HG03520 (cell line): ENCODE measurements at regions not wholly inside any gene's neighbourhood (a gene's known extent, or its start where the extent isn't known, plus 50 kb on each side); places are given as distances from the start of the nearest gene placed in this dataset.
A peak's percentile ranks its signal among the peaks of the same experiment; 100 is the strongest.
"Not testable (repeated sequence)": the region's sequence is repeated elsewhere in the genome, so short reads cannot be mapped to it uniquely, and the experiment has no call there.

Experiments used
- ATAC-seq: cut with Tn5 transposase; IDR thresholded peaks from one replicate; pipeline ENCODE4 v1.9.1; 2021; ENCODE audit warnings: mild to moderate bottlenecking, moderate library complexity; ENCODE audit not compliant: unreplicated experiment

GRCh38 chr3:159879598-159879997 lies 109.0 kb upstream of the IL12A start:
- ATAC-seq = no peak

- no peak for ATAC-seq
Observed at GRCh38 chr3:159881208-159881607, 107.4 kb upstream of the IL12A start.

- ATAC-seq = no peak
Observed at GRCh38 chr3:159881828-159882309, 106.8 kb upstream of the IL12A start.

GRCh38 chr3:159882367-159882766 lies 106.3 kb upstream of the IL12A start:
- ATAC-seq = no peak

GRCh38 chr3:159882790-159883779 lies 105.5 kb upstream of the IL12A start:
- ATAC-seq = no peak

GRCh38 chr3:159884661-159885402 lies 103.8 kb upstream of the IL12A start:
- no peak for ATAC-seq

- ATAC-seq = peak; percentile 73
Observed at GRCh38 chr3:159886050-159886449, 102.6 kb upstream of the IL12A start.

GRCh38 chr3:159886530-159886929 lies 102.1 kb upstream of the IL12A start:
- not testable (repeated sequence) for ATAC-seq

GRCh38 chr3:159887168-159887567 lies 101.5 kb upstream of the IL12A start:
- no peak for ATAC-seq

- no peak for ATAC-seq
Observed at GRCh38 chr3:159887911-159888310, 100.7 kb upstream of the IL12A start.

- ATAC-seq = no peak
Observed at GRCh38 chr3:159892171-159892795, 96.4 kb upstream of the IL12A start.

- no peak for ATAC-seq
Observed at GRCh38 chr3:159892801-159893200, 95.8 kb upstream of the IL12A start.

- ATAC-seq = no peak
Observed at GRCh38 chr3:159894386-159894785, 94.2 kb upstream of the IL12A start.

GRCh38 chr3:159895430-159895829 lies 93.2 kb upstream of the IL12A start:
- no peak for ATAC-seq

- ATAC-seq = no peak
Observed at GRCh38 chr3:159896543-159896942, 92.1 kb upstream of the IL12A start.

- ATAC-seq = no peak
Observed at GRCh38 chr3:159897331-159898075, 91.1 kb upstream of the IL12A start.

- no peak for ATAC-seq
Observed at GRCh38 chr3:159898147-159898546, 90.5 kb upstream of the IL12A start.

GRCh38 chr3:159899166-159899565 lies 89.5 kb upstream of the IL12A start:
- no peak for ATAC-seq

GRCh38 chr3:159902546-159903314 lies 85.9 kb upstream of the IL12A start:
- ATAC-seq = peak; percentile 58

- ATAC-seq = peak; percentile 35
Observed at GRCh38 chr3:159904455-159904854, 84.2 kb upstream of the IL12A start.
